NCI-H1694 (cell line): ENCODE measurements at regions not wholly inside any gene's neighbourhood (a gene's known extent, or its start where the extent isn't known, plus 50 kb on each side); places are given as distances from the start of the nearest gene placed in this dataset.

ENCODE experiments used
- DNase-seq: peaks from one replicate; lab custom pipeline; 2025; lab: John Stamatoyannopoulos, UW

DNA sequence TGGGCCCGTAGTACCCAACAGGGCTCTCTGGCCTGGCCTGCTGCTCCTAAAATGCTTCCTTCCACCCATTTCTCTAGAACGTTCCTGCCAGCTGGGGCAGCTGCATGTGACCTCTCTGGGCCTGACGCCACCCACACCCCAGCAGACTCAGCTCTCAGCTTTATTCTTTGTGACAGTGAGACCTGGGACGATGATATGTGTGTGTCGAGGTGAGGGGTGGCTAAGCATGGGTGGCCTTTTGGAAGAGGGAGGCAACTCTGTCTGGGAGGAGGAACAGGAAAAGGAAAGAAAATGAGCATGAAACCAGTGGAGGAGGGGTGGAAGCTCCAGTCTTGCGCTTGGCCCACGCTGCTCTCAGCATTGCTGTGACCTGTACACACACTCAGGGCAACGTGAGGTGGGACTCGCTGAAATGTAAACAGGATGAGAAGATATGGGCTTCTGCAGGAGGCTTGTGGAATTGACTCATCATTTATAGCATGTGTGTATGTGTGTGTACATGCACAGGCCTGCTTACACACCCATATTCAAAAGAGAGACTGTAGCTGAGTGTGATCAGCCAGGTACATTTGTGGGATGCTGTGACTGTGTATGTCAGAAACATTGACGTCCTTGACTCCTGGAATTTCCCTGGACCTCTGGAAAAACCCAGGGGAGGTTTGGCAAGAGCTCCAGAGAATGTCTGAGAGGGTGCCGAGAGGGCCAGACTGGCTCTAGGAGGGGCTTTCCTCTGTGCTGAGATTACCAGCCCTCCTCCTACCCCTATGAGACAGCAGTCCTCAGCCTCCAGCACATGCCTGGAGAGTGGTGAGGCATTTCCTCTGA, 137.9 kb downstream of the PJA1 start:
- no peak for DNase-seq

DNA sequence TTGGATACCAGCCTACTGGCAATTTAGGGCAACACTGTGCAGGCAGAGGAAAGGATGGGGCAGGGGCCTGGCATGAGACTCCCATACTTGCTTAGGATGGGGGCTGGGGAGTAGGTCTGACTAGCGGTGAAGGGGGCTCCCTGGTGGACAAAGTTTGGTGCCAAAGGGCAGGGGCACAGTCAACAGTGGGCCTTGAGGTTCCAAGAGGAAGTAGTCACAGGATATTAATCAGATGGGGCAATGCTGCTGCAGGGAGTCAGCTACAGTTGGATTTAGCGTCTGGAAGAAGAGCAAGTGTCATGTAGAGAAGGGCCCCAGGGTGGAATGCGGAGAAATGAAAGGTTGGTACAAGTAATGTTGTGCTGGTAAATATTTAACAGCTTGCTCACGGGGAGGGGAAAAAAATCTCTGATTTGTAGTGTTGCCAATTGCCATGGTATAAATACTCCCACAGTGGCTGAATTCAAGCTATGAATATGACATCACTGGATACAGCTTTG, 139.4 kb downstream of the PJA1 start:
- DNase-seq, result no peak

- DNase-seq, result no peak
Observed at GRCh38 chrX:69024931-69025330, 140.3 kb downstream of the PJA1 start.

GRCh38 chrX:69024161-69024736, 141.0 kb downstream of the PJA1 start:
- DNase-seq, result no peak

DNA sequence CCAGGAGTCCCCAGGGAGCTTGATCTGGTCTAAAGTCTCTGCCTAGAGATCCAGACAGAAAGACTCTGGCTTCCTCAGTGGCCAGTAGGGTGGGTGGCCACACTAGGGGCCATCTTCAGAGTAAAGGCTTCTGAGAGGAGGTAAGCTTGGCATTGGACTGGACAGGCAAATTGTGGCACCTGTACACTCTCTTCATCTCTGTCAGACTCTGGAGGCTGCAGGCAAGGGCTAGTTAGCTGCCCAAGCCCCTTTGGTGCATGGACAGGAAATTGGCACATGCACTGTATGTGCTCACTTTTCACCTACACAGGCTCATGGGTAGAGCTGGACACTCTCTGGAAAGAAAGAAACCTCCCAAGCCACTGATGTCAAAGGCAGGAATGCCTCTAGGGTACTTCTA, 142.8 kb downstream of the PJA1 start:
- no peak for DNase-seq

DNA sequence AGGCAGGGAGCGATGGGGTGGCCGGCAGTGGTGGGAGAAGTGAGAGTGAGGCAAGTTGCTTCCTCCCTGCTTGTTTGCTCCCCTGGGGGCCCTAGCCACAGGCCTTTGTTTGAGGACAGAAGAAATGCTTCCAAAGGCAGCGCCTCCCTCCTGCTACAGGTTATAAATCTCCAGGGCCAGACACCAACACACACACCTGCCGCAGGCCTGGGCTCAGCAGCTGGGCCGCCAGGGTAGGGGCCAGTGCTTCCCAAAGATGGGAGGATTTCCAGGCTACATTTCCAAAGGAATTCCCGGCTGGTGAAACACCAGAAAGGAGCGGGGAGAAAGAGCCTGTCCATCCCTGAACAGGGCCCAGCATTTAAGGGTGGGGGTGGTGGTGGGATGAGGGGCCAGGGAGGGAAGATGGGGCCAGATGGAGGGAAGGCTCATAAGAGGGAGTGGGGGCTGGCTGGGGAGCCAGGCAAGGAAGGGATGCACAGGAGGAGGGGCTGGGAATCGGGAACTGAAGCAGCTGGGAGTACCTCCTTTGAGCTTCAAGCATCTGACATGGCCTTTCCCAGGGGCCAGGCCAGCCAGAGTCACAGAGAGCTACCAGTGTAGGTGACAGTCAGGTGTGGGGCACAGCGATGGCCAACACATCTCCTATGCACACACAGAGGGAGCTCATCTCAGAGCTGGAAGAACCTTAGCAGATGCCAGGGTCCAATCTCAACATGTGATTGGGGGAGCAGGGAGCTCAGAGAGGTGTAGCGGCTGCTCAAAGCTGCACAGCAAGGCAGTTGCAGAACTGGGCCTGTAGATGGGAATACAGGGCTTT, 143.9 kb downstream of the PJA1 start:
- no peak for DNase-seq

DNA sequence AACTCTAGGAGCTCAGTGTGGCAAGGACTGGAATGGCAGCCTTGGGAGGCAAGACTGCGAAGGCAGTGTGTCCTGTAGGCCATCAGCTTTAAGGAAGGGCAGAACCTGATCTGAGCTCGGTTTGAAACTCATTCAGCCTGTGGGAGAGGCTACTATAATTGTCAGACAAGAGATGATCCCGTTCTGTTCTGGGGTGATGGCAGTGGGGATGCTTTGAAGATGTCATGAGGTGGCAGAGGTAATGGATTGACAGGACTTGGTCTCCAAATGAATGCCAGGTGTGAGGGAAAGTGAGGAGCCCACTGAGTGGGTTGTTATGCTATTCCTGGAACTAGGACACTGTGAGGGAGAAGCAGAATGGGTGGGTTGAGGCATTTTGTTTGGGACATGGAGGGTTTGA, 144.9 kb downstream of the PJA1 start:
- DNase-seq, result no peak

GRCh38 chrX:69019073-69019890, 146.0 kb downstream of the PJA1 start:
- DNase-seq, result no peak

GRCh38 chrX:69018416-69019072, 146.7 kb downstream of the PJA1 start:
- DNase-seq, result no peak

GRCh38 chrX:69016293-69016941, 148.8 kb downstream of the PJA1 start:
- no peak for DNase-seq

DNA sequence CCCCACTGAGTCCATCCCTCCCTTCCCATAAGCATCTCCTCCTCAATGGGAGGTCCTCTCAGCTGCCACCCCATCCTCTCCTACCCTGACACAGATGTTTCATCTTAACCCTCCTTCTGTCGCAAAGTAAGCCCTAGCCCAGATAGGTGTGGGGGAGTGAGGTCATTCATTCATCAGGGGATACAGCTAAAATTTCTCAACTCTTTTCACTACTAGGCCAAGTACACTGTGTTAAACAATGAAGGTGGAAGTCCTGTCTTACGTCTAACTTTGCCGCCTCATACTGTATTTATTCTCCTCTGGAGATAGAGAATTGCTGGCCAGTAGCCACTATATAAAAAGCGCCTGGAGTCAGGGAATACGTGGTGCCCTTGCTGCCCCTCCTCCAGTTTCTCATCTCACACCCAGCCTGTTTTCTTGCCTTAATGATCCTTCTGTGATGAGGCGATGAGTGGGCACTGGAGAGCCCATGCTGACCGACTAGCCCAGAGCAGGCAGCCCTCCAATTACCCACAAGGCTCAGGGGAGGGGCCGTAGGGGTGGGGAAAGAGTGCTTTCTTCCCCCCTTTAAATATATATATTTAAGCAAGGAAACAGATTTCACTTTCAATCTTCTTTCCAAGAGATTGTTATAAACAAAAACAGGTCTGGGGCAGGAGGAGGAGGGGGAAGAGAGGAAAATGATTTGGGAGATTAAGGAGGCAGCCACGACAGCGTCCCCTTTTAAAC, 149.5 kb downstream of the PJA1 start:
- DNase-seq, result no peak

GRCh38 chrX:69015156-69015555, 150.1 kb downstream of the PJA1 start:
- DNase-seq, result no peak

DNA sequence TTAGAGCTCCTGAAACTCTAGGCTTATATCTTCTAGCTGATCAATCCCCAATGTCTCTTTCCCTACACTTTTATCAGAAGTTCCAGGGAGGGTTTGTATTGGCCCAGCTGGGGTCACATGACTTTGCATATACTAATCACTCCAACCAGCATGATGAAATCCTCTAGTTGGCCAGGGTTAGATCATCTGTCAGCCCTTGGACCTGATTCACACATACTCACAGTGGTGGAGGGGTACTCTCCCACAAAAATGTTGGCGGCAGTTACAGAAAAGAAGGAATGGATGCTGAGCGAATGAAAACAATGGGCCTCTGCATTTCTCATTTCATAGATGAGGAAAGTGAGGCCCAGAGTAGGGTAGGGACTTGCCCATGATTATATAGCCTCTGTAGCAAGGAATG, 151.1 kb downstream of the PJA1 start:
- DNase-seq, result no peak

DNA sequence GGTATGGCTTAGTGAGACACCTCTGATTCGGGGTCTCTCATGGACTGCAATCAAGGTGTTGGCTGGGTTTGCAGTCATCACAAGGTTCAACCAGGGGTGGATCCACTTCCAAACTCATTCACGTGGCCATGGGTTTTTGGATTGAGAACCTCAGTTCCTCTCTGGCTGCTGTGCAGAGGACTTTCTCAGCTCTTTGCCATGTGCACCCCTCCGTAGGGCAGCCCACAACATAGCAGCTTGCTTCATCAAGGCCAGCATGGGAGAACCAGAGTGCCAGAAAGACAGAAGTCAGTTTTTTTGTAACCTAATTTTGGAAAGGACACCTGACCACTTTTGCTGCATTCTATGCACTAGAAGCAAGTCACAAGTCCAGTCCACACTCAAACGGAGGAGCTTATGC, 154.9 kb downstream of the PJA1 start:
- no peak for DNase-seq

- DNase-seq, result no peak
Observed at GRCh38 chrX:69000877-69001276, 164.4 kb downstream of the PJA1 start.

DNA sequence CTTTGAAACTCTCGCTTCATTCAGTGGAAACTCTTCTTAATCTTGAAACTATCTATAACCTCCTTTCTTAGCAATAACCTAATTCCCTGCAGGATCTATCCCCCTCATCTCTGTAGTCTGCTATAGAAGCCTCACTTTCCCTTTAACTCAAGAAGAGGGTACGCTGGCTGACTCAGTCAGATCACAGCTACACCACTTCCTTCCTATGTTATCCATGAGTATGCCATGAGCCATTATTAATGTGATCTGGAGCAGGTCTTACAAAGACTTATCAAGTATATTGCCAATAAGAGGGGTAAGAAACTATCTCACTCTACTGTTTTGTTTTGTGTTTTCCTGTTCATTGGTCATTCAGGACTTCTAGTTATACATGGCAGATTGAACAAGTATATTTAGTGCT, 165.3 kb downstream of the PJA1 start:
- no peak for DNase-seq

GRCh38 chrX:68999356-68999755, 165.9 kb downstream of the PJA1 start:
- DNase-seq, result no peak

- no peak for DNase-seq
Observed at GRCh38 chrX:68998716-68999115, 166.5 kb downstream of the PJA1 start.

- no peak for DNase-seq
Observed at GRCh38 chrX:68997911-68998310, 167.3 kb downstream of the PJA1 start.

DNA sequence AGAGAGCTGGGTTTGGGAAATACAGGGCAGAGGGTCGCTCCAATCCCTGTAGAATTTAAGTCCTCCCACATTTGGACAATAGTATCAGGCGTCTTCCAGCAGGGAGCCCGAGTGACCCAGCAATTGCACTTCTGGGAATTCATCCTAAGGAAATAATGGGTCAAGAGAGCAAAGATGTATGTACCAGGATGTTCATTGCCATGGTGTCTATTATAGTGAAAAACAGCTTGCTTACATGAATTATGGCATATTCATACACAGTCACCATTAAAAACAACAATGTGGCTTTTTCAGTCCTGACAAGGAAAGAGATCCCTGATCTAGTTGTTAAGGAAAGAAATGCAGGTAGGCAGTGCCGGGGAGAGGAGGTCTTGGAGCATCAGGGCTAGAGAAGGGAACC, 167.7 kb downstream of the PJA1 start:
- DNase-seq, result no peak
